ENCODE measurements at regions not wholly inside any gene's neighbourhood (a gene's known extent, or its start where the extent isn't known, plus 50 kb on each side); places are given as distances from the start of the nearest gene placed in this dataset.

DNA sequence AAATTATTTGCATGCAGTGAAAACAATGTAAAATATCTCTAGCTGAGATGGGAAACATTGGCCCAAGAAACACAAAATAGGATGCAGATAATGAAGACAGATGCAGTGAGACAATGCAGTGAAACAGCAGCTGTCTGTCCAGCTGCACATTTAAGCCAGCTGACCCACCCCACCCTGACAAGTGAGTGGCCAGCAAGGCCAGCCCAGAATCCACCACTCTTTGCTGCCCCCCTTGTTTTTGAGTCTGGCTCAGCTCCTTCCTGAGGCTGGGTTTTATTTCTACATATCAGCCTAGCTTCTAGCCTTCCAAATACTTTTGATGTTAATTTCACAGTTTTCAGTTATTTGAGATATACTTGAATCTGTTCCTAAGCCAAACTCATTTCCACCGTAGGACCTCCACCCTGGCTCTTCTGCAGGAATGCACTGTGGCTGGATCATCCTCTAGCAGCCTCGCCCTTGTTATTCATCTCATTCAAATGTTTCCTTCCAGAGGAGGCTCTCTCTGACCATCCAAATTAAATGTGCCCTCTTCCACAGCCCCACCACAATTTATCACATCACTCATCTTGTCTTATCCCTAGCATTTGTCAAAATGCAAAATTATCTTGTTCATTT lies 154.1 kb upstream of the POU2AF2 start:
- H3K79me2 ChIP-seq (ENCODE audit: control insufficient read depth, insufficient read depth, low read length) = no peaks in the 10 kb centered on the region
- FAIRE-seq = no peak
- SMC1A ChIA-PET (ENCODE audit: uncharacterized antibody, unreplicated experiment) = no interaction called here
- H3K27ac ChIP-seq (ENCODE audit: control insufficient read depth, insufficient read depth) = no peak overlapping the region
- no peak overlapping the region for H3K4me2 ChIP-seq (ENCODE audit: control insufficient read depth, insufficient read depth)
- RAD21 ChIA-PET (ENCODE audit: unreplicated experiment) = interaction anchor here (0.6 kb wide), 1 partner anchor 137 kb away, joined by 3 read pairs; no protein-coding TSS in a partner anchor
- no peak overlapping the region for H3K9ac ChIP-seq (ENCODE audit: control insufficient read depth, insufficient read depth, low read length)
- ATAC-seq = no peak
- no peak overlapping the region for H2AFZ ChIP-seq (ENCODE audit: control insufficient read depth, low read depth, low read length)
- no TSS peak for BruUV-seq (replicated peaks)
- POLR2A ChIA-PET = no interaction called here
- in situ Hi-C loops (cut with MboI) = no loop called here
- DNase-seq (ENCODE audit: low read depth, low spot score) = no peak
- H3K4me1 ChIP-seq (ENCODE audit: control insufficient read depth, insufficient read depth, low read length) = no peaks in the 10 kb centered on the region
- H3K27me3 ChIP-seq (replicated peaks in 1 of 2; ENCODE audit: control insufficient read depth in 2 of 2, insufficient read depth in 2 of 2, low read length in 1 of 2) = 0 out of 4 replicates have a peak, but pooled peaks cover 0 to 4% of the 10 kb centered on the region in 2 experiments
- no peak overlapping the region for H3K4me3 ChIP-seq
- no peaks in the 10 kb centered on the region for H4K20me1 ChIP-seq (ENCODE audit: control insufficient read depth, insufficient read depth)
- CTCF ChIA-PET = interaction anchor here (1.5 kb wide), 1 partner anchor 139 kb away, joined by 3 read pairs; no protein-coding TSS in a partner anchor
- WGBS (ENCODE audit: insufficient coverage, insufficient replicate concordance, low lambda C conversion rate, missing lambda C conversion rate) = 0% methylated on average over 2 of the region's 2 CpGs
- TF ChIP-seq, protein P1, sequence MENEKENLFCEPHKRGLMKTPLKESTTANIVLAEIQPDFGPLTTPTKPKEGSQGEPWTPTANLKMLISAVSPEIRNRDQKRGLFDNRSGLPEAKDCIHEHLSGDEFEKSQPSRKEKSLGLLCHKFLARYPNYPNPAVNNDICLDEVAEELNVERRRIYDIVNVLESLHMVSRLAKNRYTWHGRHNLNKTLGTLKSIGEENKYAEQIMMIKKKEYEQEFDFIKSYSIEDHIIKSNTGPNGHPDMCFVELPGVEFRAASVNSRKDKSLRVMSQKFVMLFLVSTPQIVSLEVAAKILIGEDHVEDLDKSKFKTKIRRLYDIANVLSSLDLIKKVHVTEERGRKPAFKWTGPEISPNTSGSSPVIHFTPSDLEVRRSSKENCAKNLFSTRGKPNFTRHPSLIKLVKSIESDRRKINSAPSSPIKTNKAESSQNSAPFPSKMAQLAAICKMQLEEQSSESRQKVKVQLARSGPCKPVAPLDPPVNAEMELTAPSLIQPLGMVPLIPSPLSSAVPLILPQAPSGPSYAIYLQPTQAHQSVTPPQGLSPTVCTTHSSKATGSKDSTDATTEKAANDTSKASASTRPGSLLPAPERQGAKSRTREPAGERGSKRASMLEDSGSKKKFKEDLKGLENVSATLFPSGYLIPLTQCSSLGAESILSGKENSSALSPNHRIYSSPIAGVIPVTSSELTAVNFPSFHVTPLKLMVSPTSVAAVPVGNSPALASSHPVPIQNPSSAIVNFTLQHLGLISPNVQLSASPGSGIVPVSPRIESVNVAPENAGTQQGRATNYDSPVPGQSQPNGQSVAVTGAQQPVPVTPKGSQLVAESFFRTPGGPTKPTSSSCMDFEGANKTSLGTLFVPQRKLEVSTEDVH (IDR thresholded peaks at IDR 0.05; ENCODE audit: low read depth, partially characterized antibody) = no peak
- TF ChIP-seq RCOR1 (conservative IDR thresholded peaks at IDR 0.05; ENCODE audit: low read depth, low read length) (no peak), BMI1 (IDR thresholded peaks at IDR 0.05; ENCODE audit: borderline replicate concordance) (no peak), CEBPB (IDR thresholded peaks at IDR 0.05; ENCODE audit: borderline replicate concordance in 1 of 2, low read depth in 2 of 2, low read length in 2 of 2) (no peak), STAT3 (IDR thresholded peaks at IDR 0.05; ENCODE audit: low read depth, low read length) (no peak), NFYB (IDR thresholded peaks at IDR 0.05; ENCODE audit: insufficient read depth, low read depth, low read length) (no peak), PAX5 (IDR thresholded peaks at IDR 0.05; ENCODE audit: borderline replicate concordance, low read depth, low read length) (no peak), CBX3 (IDR thresholded peaks at IDR 0.05; ENCODE audit: borderline replicate concordance, low read depth) (no peak), MTA3 (IDR thresholded peaks at IDR 0.05; ENCODE audit: borderline replicate concordance, low read length) (no peak), NFYA (IDR thresholded peaks at IDR 0.05; ENCODE audit: borderline replicate concordance, low read depth, low read length) (no peak), HDAC6 (IDR thresholded peaks at IDR 0.05; ENCODE audit: unreplicated experiment) (no peak), NR2C1 (IDR thresholded peaks at IDR 0.05) (no peak), NRF1 (conservative IDR thresholded peaks at IDR 0.05; ENCODE audit: low read depth, low read length) (no peak), ETV6 (conservative IDR thresholded peaks at IDR 0.05 in 1 of 2, IDR thresholded peaks at IDR 0.05 in 1 of 2; ENCODE audit: borderline replicate concordance in 1 of 2, low read depth in 1 of 2) (no peak), SMARCA5 (IDR thresholded peaks at IDR 0.05) (no peak), EGR1 (IDR thresholded peaks at IDR 0.05; ENCODE audit: borderline replicate concordance in 1 of 2, low read depth in 2 of 2, low read length in 2 of 2) (no peak), RAD51 (IDR thresholded peaks at IDR 0.05) (no peak), PAX8 (IDR thresholded peaks at IDR 0.05) (no peak)
- TF ChIP-seq, protein P2, sequence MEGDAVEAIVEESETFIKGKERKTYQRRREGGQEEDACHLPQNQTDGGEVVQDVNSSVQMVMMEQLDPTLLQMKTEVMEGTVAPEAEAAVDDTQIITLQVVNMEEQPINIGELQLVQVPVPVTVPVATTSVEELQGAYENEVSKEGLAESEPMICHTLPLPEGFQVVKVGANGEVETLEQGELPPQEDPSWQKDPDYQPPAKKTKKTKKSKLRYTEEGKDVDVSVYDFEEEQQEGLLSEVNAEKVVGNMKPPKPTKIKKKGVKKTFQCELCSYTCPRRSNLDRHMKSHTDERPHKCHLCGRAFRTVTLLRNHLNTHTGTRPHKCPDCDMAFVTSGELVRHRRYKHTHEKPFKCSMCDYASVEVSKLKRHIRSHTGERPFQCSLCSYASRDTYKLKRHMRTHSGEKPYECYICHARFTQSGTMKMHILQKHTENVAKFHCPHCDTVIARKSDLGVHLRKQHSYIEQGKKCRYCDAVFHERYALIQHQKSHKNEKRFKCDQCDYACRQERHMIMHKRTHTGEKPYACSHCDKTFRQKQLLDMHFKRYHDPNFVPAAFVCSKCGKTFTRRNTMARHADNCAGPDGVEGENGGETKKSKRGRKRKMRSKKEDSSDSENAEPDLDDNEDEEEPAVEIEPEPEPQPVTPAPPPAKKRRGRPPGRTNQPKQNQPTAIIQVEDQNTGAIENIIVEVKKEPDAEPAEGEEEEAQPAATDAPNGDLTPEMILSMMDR (IDR thresholded peaks at IDR 0.05 in 2 of 3, conservative IDR thresholded peaks at IDR 0.05 in 1 of 3; ENCODE audit: control insufficient read depth in 2 of 3, extremely low read depth in 1 of 3, insufficient read depth in 1 of 3, low read depth in 3 of 3, low read length in 3 of 3) = no peak
- no peaks in the 10 kb centered on the region for H3K36me3 ChIP-seq (ENCODE audit: control insufficient read depth in 2 of 2, insufficient read depth in 2 of 2, low read length in 1 of 2)
- intact Hi-C loops (cut with micrococcal nuclease; ENCODE audit: unreplicated experiment) = no loop called here
- H3K9me3 ChIP-seq (replicated peaks; ENCODE audit: control insufficient read depth, insufficient read depth, low read length) = no peaks in the 10 kb centered on the region

Data from GM12878 (cell line).